ENCODE measurements at regions not wholly inside any gene's neighbourhood (a gene's known extent, or its start where the extent isn't known, plus 50 kb on each side); places are given as distances from the start of the nearest gene placed in this dataset.

DNA sequence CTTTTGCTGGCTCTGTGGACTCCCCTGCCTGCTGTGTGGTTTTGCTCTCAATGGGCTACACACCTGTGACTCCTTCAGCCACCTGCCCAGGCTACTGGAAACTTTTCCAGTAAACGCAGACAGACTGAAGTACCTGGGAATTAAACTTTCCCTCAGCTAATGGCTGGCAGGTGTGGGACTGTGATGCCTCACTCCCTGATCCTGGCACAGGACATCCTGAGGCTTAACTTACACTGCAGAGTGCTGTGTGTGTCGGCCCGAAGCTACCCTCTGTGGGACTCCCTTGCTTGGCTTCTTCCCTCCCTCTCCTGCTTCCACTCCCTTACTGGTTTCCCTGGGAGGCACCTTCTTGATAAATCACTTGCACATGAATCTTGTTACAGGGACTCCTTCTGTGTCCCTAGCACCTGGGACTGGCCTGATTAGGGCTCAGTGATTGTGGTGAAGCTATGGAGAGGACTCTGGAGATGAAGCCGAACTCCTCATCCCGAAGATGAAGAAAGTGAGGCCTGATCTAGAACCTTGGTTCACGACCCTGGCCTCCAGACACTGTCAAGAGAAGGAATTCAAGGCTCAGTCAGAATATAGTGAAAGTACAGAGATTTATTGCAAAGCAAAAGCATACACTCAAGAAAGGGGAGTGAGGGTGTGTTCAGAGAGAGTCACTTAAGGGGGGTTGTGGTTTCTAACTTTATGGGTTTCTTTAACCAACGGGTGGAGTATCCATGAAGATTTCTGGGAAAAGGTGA is 113.4 kb upstream of the ALDH1B1 start:
- 75% methylated on average over 6 of the region's 7 CpGs for WGBS (ENCODE audit: insufficient coverage)
- H3K4me1 ChIP-seq (ENCODE audit: control insufficient read depth in 1 of 2, insufficient read depth in 2 of 2, low read length in 2 of 2), result no peaks in the 10 kb centered on the region
- no peak overlapping the region for H3K4me2 ChIP-seq (replicated peaks; ENCODE audit: extremely low read depth, low read length, poor library complexity, severe bottlenecking)
- Mint-ChIP-seq H3K4me3 (no peak overlapping the region), H3K36me3 (no peaks in the 10 kb centered on the region), H3K27ac (peak overlapping the region in 1 of 7 donors; percentile 7), H3K9me3 (peaks cover 0 to 5% (median 0%) of the 10 kb centered on the region in 7 donors), H3K4me1 (peaks cover 2% of the 10 kb centered on the region), H3K27me3 (ENCODE audit: low read depth in 3 of 3) (peaks cover 1 to 2% (median 2%) of the 10 kb centered on the region in 3 donors)
- H3K36me3 ChIP-seq (replicated peaks in 1 of 2; ENCODE audit: control insufficient read depth in 1 of 2, insufficient read depth in 2 of 2, low read length in 2 of 2), result no peaks in the 10 kb centered on the region
- H3K9ac ChIP-seq (ENCODE audit: insufficient read depth, low read length, poor library complexity, severe bottlenecking), result no peak overlapping the region
- no peak for DNase-seq
- TF ChIP-seq, protein P1, sequence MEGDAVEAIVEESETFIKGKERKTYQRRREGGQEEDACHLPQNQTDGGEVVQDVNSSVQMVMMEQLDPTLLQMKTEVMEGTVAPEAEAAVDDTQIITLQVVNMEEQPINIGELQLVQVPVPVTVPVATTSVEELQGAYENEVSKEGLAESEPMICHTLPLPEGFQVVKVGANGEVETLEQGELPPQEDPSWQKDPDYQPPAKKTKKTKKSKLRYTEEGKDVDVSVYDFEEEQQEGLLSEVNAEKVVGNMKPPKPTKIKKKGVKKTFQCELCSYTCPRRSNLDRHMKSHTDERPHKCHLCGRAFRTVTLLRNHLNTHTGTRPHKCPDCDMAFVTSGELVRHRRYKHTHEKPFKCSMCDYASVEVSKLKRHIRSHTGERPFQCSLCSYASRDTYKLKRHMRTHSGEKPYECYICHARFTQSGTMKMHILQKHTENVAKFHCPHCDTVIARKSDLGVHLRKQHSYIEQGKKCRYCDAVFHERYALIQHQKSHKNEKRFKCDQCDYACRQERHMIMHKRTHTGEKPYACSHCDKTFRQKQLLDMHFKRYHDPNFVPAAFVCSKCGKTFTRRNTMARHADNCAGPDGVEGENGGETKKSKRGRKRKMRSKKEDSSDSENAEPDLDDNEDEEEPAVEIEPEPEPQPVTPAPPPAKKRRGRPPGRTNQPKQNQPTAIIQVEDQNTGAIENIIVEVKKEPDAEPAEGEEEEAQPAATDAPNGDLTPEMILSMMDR (IDR thresholded peaks at IDR 0.05), result no peak
- no peak overlapping the region for H2AFZ ChIP-seq (ENCODE audit: insufficient read depth, low read depth, low read length, poor library complexity, severe bottlenecking)
- H3K79me2 ChIP-seq (ENCODE audit: insufficient read depth, low read length), result no peaks in the 10 kb centered on the region
- intact Hi-C loops (cut with micrococcal nuclease), result no loop called here
- no peak overlapping the region for H3K4me3 ChIP-seq (replicated peaks in 1 of 3; ENCODE audit: low read depth in 2 of 3, low read length in 3 of 3)
- no peaks in the 10 kb centered on the region for H4K20me1 ChIP-seq (ENCODE audit: insufficient read depth, low read length)
- no peaks in the 10 kb centered on the region for H3K9me3 ChIP-seq (replicated peaks in 1 of 2; ENCODE audit: control insufficient read depth in 1 of 2, insufficient read depth in 1 of 2, low read length in 2 of 2)
- H3K27me3 ChIP-seq (ENCODE audit: control insufficient read depth in 2 of 2, insufficient read depth in 2 of 2, low read length in 2 of 2), result no peaks in the 10 kb centered on the region
- no peak overlapping the region for H3K27ac ChIP-seq (ENCODE audit: low read depth in 1 of 2, low read length in 2 of 2)

DNA sequence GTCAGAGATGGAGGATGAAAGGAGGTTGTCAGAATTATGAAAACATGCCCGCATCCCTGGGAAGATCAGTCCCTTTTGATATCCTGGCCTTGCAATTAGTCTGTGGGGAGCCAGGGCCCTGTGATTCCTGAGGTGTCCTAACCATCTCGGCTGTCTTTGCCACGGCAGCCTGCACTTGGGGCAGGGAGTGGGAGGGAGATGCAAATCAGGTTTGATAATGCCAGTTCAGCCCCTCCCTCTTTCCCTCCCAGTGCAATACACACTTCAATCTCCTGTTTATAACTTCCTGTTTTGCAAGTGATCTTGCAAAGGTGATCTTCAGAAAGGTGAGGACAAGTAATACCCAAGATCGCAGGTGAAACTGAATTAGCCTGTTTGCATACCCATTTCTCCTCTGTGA is 114.0 kb upstream of the ALDH1B1 start:
- no peak overlapping the region for H3K27ac ChIP-seq (ENCODE audit: low read depth in 1 of 2, low read length in 2 of 2)
- no peaks in the 10 kb centered on the region for H3K9me3 ChIP-seq (replicated peaks in 1 of 2; ENCODE audit: control insufficient read depth in 1 of 2, insufficient read depth in 1 of 2, low read length in 2 of 2)
- H3K9me3 Mint-ChIP-seq, result peaks cover 0 to 5% (median 0%) of the 10 kb centered on the region in 7 donors
- H3K4me3 ChIP-seq (replicated peaks in 1 of 3; ENCODE audit: low read depth in 2 of 3, low read length in 3 of 3), result no peak overlapping the region
- WGBS (ENCODE audit: insufficient coverage), result 100% methylated on average over 1 of the region's 4 CpGs
- H2AFZ ChIP-seq (ENCODE audit: insufficient read depth, low read depth, low read length, poor library complexity, severe bottlenecking), result no peak overlapping the region
- no peaks in the 10 kb centered on the region for H3K4me1 ChIP-seq (ENCODE audit: control insufficient read depth in 1 of 2, insufficient read depth in 2 of 2, low read length in 2 of 2)
- no peak overlapping the region for H3K27ac Mint-ChIP-seq
- peaks cover 2% of the 10 kb centered on the region for H3K4me1 Mint-ChIP-seq
- intact Hi-C loops (cut with micrococcal nuclease), result no loop called here
- TF ChIP-seq, protein P1 (IDR thresholded peaks at IDR 0.05), result no peak
- no peaks in the 10 kb centered on the region for H4K20me1 ChIP-seq (ENCODE audit: insufficient read depth, low read length)
- no peaks in the 10 kb centered on the region for H3K36me3 ChIP-seq (replicated peaks in 1 of 2; ENCODE audit: control insufficient read depth in 1 of 2, insufficient read depth in 2 of 2, low read length in 2 of 2)
- no peak overlapping the region for H3K4me2 ChIP-seq (replicated peaks; ENCODE audit: extremely low read depth, low read length, poor library complexity, severe bottlenecking)
- H3K9ac ChIP-seq (ENCODE audit: insufficient read depth, low read length, poor library complexity, severe bottlenecking), result no peak overlapping the region
- H3K36me3 Mint-ChIP-seq, result no peaks in the 10 kb centered on the region
- H3K79me2 ChIP-seq (ENCODE audit: insufficient read depth, low read length), result no peaks in the 10 kb centered on the region
- peaks cover 1 to 4% (median 2%) of the 10 kb centered on the region in 3 donors for H3K27me3 Mint-ChIP-seq (ENCODE audit: low read depth in 3 of 3)
- DNase-seq, result no peak
- no peaks in the 10 kb centered on the region for H3K27me3 ChIP-seq (ENCODE audit: control insufficient read depth in 2 of 2, insufficient read depth in 2 of 2, low read length in 2 of 2)
- no peak overlapping the region for H3K4me3 Mint-ChIP-seq

All from CD14-positive monocyte (primary cell).